ENCODE measurements at regions not wholly inside any gene's neighbourhood (a gene's known extent, or its start where the extent isn't known, plus 50 kb on each side); places are given as distances from the start of the nearest gene placed in this dataset.

- DNase-seq (ENCODE audit: low spot score): no peak
Measured at GRCh38 chr12:24473097-24473496, 475.8 kb downstream of the BCAT1 start.

- no peak for DNase-seq (ENCODE audit: low spot score)
Measured at GRCh38 chr12:24470050-24470449, 478.9 kb downstream of the BCAT1 start.

GRCh38 chr12:24469089-24469488 lies 479.8 kb downstream of the BCAT1 start:
- no peak for DNase-seq (ENCODE audit: low spot score)

GRCh38 chr12:24467226-24467625 lies 481.7 kb downstream of the BCAT1 start:
- DNase-seq (ENCODE audit: low spot score): no peak

GRCh38 chr12:24463375-24463774 lies 485.5 kb downstream of the BCAT1 start:
- DNase-seq (ENCODE audit: low spot score): no peak

- DNase-seq (ENCODE audit: low spot score): no peak
Measured at GRCh38 chr12:24462946-24463345, 486.0 kb downstream of the BCAT1 start.

GRCh38 chr12:24460506-24460905 lies 488.4 kb downstream of the BCAT1 start:
- DNase-seq (ENCODE audit: low spot score): no peak

GRCh38 chr12:24460099-24460498 lies 488.8 kb downstream of the BCAT1 start:
- no peak for DNase-seq (ENCODE audit: low spot score)

- DNase-seq (ENCODE audit: low spot score): no peak
Measured at GRCh38 chr12:24455811-24456210, 493.1 kb downstream of the BCAT1 start.

- no peak for DNase-seq (ENCODE audit: low spot score)
Measured at GRCh38 chr12:24447678-24448077, 498.2 kb upstream of the SOX5 start.

GRCh38 chr12:24446287-24446686 lies 496.8 kb upstream of the SOX5 start:
- DNase-seq (ENCODE audit: low spot score): no peak

- no peak for DNase-seq (ENCODE audit: low spot score)
Measured at GRCh38 chr12:24444634-24445033, 495.2 kb upstream of the SOX5 start.

GRCh38 chr12:24441458-24441857 lies 492.0 kb upstream of the SOX5 start:
- DNase-seq (ENCODE audit: low spot score): no peak

GRCh38 chr12:24436667-24437066 lies 487.2 kb upstream of the SOX5 start:
- no peak for DNase-seq (ENCODE audit: low spot score)

- DNase-seq (ENCODE audit: low spot score): no peak
Measured at GRCh38 chr12:24431872-24432271, 482.4 kb upstream of the SOX5 start.

- DNase-seq (ENCODE audit: low spot score): no peak
Measured at GRCh38 chr12:24427776-24428175, 478.3 kb upstream of the SOX5 start.

GRCh38 chr12:24425601-24425970 lies 476.1 kb upstream of the SOX5 start:
- no peak for DNase-seq (ENCODE audit: low spot score)

- DNase-seq (ENCODE audit: low spot score): no peak
Measured at GRCh38 chr12:24424889-24425600, 475.6 kb upstream of the SOX5 start.

GRCh38 chr12:24424376-24424775 lies 474.9 kb upstream of the SOX5 start:
- DNase-seq (ENCODE audit: low spot score): no peak

GRCh38 chr12:24423611-24424010 lies 474.1 kb upstream of the SOX5 start:
- no peak for DNase-seq (ENCODE audit: low spot score)

- DNase-seq (ENCODE audit: low spot score): no peak
Measured at GRCh38 chr12:24421759-24422158, 472.3 kb upstream of the SOX5 start.

- DNase-seq (ENCODE audit: low spot score): no peak
Measured at GRCh38 chr12:24418157-24418556, 468.7 kb upstream of the SOX5 start.

- DNase-seq (ENCODE audit: low spot score): no peak
Measured at GRCh38 chr12:24416423-24417109, 467.1 kb upstream of the SOX5 start.

- no peak for DNase-seq (ENCODE audit: low spot score)
Measured at GRCh38 chr12:24415934-24416333, 466.5 kb upstream of the SOX5 start.
